Right atrium auricular region (tissue), 2 donors: ENCODE measurements at regions not wholly inside any gene's neighbourhood (a gene's known extent, or its start where the extent isn't known, plus 50 kb on each side); places are given as distances from the start of the nearest gene placed in this dataset.

Source experiments
- DNase-seq: peaks from one replicate; pipeline ENCODE4 v3.0.0-alpha.2; 2019; ENCODE audit warnings: low spot score
- H3K27ac ChIP-seq, 2 donors: fragments of 200-600 bp; sonication (generic); 1 replicate in 1 of 2; 2 replicates in 1 of 2; pipeline ENCODE4 v1.5.1; 2016 to 2019
- H3K27me3 ChIP-seq, 2 donors: fragments of 200-600 bp; sonication (generic); one replicate each; pipeline versions ENCODE4 v1.5.1 to v1.6.0; 2017 to 2019
- H3K36me3 ChIP-seq: fragments of 200-600 bp; sonication (generic); one replicate; pipeline ENCODE4 v1.5.1; 2016
- H3K4me1 ChIP-seq, 2 donors: fragments of 200-600 bp; sonication (generic); one replicate each; pipeline versions ENCODE4 v1.5.1 to v1.6.0; 2017 to 2019
- H3K4me3 ChIP-seq, 2 donors: fragments of 200-600 bp; sonication (generic); 1 replicate in 1 of 2; 2 replicates in 1 of 2; pipeline ENCODE4 v1.5.1; 2017 to 2019; ENCODE audit warnings: mild to moderate bottlenecking in 1 of 2, moderate library complexity in 1 of 2
- H3K9me3 ChIP-seq, 2 donors: fragments of 200-600 bp; sonication (generic); one replicate each; pipeline ENCODE4 v1.5.1; 2019
- TF ChIP-seq, protein P1 (sequence below), 2 donors: fragments of 200-600 bp; sonication (generic); IDR thresholded peaks; one replicate each; pipeline ENCODE4 v1.5.1; 2019; ENCODE audit warnings: antibody characterized with exemption in 2 of 2

DNA sequence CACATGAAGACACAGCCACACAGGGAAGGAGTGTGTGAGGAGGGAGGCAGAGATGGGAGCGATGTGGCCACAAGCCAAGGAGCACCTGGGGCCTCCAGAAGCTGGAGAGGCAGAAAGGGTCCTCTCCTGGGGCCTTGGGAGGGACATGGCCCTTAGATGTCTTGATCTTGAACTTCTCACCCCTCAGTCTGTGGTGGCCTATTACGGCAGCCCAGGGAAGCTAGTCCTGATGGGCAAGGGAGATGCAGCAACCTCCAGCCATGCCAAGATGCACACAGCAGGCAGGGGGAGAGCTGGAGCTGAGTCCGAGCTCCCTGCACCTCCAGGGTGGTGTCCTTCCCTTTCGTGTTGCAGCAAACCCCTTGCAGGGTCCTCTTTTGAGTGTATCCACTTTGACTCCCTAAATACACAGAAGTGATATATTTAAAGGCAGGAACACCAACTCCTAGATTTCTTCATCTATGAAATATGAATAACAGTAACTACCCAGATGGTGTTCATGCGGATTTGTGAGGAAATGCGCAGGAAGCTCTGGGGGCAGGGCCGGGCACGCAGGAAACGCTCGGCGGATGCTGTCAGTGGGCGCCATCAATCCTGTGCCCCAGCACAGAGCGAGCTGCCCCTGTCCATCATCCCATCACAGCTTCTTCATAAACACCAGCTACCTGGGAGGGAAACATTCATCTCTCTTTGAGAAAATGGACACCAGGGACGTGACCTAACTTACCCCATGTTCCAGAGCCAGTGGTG is 230.4 kb upstream of the MYT1L start:
- Histone ChIP-seq H3K4me1 (no peaks in the 10 kb centered on the region), H3K27me3 (no peaks in the 10 kb centered on the region), H3K36me3 (no peaks in the 10 kb centered on the region), H3K27ac (no peak overlapping the region), H3K4me3 (no peak overlapping the region), H3K9me3 (no peaks in the 10 kb centered on the region)
- no peak for DNase-seq
- TF ChIP-seq, protein P1, sequence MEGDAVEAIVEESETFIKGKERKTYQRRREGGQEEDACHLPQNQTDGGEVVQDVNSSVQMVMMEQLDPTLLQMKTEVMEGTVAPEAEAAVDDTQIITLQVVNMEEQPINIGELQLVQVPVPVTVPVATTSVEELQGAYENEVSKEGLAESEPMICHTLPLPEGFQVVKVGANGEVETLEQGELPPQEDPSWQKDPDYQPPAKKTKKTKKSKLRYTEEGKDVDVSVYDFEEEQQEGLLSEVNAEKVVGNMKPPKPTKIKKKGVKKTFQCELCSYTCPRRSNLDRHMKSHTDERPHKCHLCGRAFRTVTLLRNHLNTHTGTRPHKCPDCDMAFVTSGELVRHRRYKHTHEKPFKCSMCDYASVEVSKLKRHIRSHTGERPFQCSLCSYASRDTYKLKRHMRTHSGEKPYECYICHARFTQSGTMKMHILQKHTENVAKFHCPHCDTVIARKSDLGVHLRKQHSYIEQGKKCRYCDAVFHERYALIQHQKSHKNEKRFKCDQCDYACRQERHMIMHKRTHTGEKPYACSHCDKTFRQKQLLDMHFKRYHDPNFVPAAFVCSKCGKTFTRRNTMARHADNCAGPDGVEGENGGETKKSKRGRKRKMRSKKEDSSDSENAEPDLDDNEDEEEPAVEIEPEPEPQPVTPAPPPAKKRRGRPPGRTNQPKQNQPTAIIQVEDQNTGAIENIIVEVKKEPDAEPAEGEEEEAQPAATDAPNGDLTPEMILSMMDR (IDR thresholded peaks at IDR 0.05), result no peak

DNA sequence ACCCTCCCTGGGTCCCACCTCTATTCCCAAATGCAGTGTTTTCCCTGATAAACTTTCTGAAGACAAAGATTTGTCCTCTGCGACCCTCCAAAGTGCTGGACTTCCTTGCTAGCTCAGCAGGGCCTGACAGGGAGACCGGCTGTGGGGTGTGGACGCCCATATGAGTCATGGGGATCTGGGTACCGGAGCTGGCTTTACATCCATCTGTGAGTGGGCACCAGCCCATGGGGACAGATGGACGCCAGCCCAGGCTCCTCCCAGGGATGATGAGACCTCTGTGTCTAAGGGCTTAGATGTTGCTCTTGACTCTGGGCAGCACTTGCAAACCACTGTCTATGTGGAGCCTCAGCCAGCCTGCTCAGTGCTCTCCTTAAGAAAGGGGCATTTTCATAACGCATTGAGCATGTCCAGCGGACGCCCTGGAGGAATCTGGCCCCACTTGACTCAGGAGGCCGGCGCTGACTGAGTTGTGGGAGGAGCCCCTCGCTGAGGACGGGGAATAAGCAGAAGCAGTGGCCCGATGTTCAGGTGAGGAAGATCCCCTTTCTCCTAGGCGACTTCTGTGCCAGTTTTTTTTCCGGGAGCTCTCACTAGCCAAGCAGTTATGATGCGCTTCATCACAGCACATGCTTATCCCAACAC is 229.4 kb upstream of the MYT1L start:
- no peak for DNase-seq
- TF ChIP-seq, protein P1 (IDR thresholded peaks at IDR 0.05), result no peak

DNA sequence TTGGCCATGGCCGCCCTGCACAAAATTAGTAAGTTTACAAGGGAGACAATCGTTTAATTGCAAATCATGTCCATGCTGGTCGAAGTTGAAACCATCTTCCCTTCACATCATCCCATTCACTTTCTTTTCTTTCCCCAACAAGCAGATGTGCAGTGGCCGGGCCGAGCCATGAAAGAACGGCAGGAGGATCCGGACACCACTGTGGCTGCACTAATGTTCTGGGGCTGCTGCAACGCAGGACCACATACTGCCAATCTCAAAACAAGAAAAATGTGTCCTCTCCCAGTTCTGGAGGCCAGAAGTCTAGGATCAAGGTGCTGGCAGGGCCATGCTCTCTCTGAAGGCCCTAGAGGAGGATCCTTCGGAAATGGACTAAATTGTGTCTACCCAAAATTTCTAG is 227.4 kb upstream of the MYT1L start:
- Histone ChIP-seq H3K27me3 (no peaks in the 10 kb centered on the region), H3K4me3 (no peak overlapping the region), H3K4me1 (no peaks in the 10 kb centered on the region), H3K27ac (no peak overlapping the region), H3K36me3 (no peaks in the 10 kb centered on the region), H3K9me3 (peaks cover 0 to 14% of the 10 kb centered on the region in 2 donors)
- TF ChIP-seq, protein P1 (IDR thresholded peaks at IDR 0.05), result no peak
- no peak for DNase-seq

More for the DNA sequence above, 229.4 kb upstream of the MYT1L start:
- Histone ChIP-seq H3K4me1 (no peaks in the 10 kb centered on the region), H3K4me3 (no peak overlapping the region), H3K36me3 (no peaks in the 10 kb centered on the region), H3K27ac (no peak overlapping the region), H3K27me3 (no peaks in the 10 kb centered on the region), H3K9me3 (no peaks in the 10 kb centered on the region)

DNA sequence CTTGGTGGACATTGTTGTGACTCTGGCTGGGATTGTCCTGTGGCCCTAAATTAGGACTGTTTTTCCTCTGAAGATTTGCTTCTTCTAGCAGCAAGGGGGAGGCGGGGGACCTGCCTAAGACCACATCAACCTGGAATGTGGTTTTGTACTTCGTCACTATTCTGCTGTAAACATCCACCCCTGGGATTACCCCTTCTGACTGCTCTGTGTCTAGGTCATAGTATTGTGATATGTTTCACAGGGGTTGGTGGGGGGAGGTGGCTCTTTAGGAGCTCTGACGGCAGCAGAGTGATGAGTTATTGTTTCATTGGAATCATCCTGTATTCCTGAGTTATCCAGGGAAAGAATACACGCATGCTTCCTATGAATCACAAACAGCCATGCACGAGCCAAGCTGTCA is 226.4 kb upstream of the MYT1L start:
- Histone ChIP-seq H3K27me3 (no peaks in the 10 kb centered on the region), H3K4me1 (no peaks in the 10 kb centered on the region), H3K4me3 (no peak overlapping the region), H3K9me3 (peaks cover 0 to 24% of the 10 kb centered on the region in 2 donors), H3K27ac (no peak overlapping the region), H3K36me3 (no peaks in the 10 kb centered on the region)
- TF ChIP-seq, protein P1 (IDR thresholded peaks at IDR 0.05), result no peak
- no peak for DNase-seq

DNA sequence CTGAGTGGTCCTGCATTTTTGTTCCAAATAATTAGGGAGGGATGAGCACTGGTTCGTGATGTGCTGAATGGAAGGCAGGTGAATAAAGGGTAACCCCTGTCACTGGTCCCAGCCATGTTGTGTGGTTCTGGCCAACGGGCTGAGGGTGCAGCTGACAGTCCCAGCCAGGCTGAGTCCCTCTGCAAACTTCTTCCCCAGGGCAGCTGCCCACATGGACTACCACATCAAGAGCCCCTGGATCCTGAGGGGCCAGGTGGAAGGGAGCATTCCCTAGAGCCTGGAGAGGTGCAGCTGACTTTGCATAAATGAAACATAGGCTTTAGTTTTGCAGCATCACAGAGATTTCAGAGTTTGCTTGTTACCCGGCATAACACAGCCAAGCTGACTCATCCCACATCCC is 219.8 kb upstream of the MYT1L start:
- Histone ChIP-seq H3K4me1 (no peaks in the 10 kb centered on the region), H3K27me3 (no peaks in the 10 kb centered on the region), H3K27ac (no peak overlapping the region), H3K4me3 (no peak overlapping the region), H3K9me3 (peaks cover 0 to 27% of the 10 kb centered on the region in 2 donors), H3K36me3 (no peaks in the 10 kb centered on the region)
- TF ChIP-seq, protein P1 (IDR thresholded peaks at IDR 0.05), result no peak
- DNase-seq, result no peak
